Stimulated activated naive CD4-positive, alpha-beta T cell treated with Interleukin-2 at 50 U/mL for 16 hours (primary cell): ENCODE measurements at regions not wholly inside any gene's neighbourhood (a gene's known extent, or its start where the extent isn't known, plus 50 kb on each side); places are given as distances from the start of the nearest gene placed in this dataset.

Experiments
- DNase-seq: peaks from one replicate; lab custom pipeline; 2025; lab: John Stamatoyannopoulos, UW

- DNase-seq: no peak
Measured at GRCh38 chr5:167554564-167555290, 736.7 kb upstream of the WWC1 start.

DNA sequence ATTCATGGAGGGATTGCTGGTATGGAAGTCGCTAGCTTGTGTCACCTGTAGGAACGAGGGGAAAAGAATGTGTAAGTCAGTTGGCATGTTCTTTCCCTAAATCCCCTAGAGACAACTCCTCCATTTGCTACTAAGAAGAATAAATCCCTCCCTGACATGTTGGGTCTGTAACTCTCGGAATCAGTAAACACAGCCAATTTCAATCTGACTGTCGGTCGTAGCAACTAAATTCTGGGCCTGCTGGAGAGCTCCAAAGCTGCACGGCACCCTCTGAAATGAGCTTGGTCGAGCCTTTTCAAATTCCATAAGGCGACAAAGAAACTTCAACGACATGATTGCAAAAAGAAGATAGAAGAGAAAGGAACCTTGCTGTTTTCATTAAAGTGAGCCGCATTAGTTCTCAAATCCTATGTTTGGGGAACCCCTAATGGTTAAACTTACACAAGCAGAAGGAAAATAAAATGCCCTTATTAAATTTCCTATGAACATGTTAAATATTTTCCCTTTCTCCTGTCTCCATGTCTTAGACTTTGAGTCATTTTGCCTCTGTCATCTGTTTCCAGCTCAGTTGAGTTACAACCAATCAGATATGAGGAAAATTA is 735.8 kb upstream of the WWC1 start:
- DNase-seq: no peak

DNA sequence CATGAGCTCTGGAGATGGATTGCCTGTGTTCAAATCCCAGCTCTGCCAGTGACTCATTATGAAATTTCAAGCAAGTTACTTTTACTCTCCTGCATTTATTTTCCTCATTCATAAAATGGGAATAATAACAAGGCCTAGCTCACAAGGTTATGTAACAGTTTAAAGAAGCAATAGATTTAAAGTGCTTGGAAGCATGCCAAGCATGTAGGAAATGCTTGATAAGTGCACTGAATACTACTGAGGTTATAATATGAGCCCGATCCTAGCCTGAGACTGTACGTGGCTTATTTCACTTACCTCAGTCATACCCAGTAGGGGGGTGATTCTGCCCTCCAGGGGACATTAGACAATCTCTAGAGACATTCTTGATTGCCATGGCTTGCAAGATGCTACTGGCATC is 734.1 kb upstream of the WWC1 start:
- DNase-seq: no peak

- no peak for DNase-seq
Measured at GRCh38 chr5:167561796-167562195, 729.6 kb upstream of the WWC1 start.

DNA sequence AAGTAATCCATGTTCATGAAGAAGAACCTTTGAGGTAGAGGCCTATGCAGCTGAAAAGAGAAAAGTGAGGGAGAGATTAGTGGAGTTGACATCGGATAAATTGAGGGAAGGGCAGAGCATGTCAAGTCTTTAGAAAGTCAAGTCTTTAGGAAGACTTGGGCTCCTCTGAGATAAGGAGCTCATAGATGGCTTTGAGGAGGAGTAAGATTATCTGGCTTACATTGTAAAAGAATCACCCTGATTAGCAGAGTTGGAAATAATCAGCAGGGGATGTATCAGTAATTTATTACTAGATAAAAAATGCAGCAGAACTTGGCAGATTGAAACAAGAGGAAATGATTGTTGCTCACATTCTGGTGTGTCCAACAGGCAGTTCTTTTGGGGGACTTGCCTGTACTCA is 727.2 kb upstream of the WWC1 start:
- DNase-seq: no peak

DNA sequence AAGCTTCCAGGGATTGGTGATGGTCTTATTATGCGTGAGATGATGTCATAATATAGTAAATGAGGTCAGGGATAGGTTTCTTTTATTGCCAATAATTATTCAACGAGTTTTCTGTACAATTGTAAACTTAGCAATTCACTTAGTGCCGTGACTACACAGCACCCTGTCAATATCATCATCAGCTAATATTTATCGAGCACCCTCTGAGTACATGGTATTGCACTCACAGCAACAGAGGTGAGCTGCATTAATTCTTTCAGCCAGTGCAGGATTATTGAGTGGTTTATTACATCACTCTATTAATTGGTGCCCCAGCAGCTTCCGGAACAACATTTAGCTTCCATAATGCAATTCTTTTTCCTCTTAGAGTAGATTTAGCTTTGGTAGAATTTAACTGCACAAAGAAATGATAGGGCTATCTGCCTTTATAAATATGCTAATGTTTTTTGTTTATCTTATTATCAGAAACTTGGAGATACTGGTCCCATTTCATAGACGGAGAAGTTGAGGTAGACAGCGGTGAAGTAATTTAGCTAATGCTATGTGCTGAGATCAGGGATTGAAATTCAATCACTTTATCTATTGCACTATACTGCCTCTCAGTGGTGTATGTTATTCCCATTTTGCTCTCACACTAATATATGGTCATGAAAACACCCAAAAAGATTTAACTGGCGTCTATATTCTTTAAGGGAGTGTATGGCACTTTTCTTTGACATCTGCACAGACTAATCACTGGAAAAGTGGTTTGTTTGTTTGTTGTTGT is 726.1 kb upstream of the WWC1 start:
- DNase-seq: no peak

DNA sequence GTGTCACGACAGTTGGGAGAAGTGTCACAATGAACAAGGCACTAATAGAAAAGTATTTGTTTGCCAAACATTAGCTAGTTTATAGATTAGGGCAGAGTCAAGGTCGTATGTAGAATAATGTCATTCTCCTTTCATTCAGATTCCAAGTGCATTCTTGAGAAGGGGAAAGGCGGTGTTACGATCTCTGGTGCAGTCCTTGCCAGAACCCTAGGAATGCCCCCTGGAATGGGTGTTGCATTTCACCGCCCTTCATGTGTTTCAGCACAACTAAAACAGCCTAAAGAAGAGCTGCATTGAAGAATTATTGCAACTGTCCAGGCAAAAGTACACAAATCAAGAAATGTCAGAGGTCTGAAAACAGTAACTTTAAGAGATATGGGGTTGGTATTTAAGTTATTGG is 721.0 kb upstream of the WWC1 start:
- no peak for DNase-seq

DNA sequence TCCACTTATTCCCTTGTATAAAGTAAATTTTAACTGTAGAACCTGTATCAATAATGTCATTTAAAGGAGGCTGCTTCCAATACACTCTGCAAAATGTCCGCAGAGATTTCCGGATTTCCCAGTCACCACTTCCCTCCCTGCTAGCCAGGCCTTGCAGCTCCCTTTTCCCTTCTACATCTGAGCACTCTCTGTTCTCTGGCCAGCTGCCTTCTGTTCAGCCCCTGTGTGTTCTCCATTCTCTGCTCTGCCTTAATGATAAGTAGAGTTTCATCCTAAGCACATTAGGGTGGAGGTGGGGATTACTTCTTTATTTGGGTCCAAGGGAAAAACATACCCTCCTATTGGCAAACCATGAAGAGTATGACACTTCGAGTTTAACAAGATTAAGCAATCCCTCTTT is 719.6 kb upstream of the WWC1 start:
- DNase-seq: no peak

DNA sequence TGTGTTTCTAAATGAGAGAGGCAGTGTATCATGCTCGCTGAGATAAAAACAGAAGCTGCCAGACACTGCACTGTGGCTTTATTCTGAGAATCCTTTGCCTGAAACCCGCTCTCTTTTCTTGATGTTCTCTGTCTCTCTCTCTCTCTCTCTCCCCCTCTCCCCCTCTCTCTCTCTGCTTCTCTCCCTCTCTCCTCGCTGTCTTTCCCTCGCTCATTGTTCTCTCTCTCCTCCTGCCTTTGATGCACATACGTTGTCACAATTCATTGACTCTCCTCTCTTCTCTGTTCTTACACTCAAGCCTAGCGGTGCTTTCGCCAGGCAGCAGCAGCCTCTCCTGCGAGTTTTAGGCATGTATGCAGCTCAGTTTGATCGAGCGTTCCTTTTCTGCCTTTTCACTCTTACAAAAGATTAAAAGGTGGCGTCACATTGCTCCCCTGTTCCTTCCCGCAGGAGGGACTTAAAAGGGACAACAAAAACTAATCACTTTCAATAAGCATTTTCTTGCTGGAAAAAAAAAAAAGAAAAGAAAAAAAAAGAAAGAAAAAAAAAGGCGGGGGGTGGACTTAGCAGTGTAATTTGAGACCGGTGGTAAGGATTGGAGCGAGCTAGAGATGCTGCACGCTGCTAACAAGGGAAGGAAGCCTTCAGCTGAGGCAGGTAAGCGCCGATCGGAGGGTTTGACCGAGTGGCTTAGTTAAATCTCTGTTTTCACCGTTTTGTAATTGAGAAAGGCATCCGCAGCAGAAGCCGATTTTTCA is 717.9 kb upstream of the WWC1 start:
- DNase-seq: no peak

GRCh38 chr5:167574464-167574863 is 717.0 kb upstream of the WWC1 start:
- DNase-seq: no peak

DNA sequence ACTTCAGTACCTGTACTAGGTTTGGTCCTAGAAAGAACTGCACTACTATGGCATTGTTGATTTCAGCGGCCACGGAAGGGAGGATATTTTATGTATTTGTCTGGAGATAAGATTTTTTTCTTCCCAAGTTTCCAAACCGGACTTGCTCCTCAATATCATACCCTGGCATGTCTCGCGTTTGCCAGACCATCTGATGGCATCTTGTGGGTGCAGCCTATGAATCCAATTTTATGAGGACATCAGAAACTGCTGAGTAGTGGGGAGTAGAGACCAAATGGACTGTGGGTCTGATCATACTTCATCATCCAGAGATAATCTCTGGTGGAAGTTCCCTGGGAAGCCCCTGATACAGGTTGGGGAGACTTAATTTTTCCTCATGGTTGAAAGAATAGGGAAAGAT is 716.1 kb upstream of the WWC1 start:
- no peak for DNase-seq

- DNase-seq: no peak
Measured at GRCh38 chr5:167576126-167576525, 715.3 kb upstream of the WWC1 start.

- no peak for DNase-seq
Measured at GRCh38 chr5:167576897-167577296, 714.5 kb upstream of the WWC1 start.

- DNase-seq: no peak
Measured at GRCh38 chr5:167577616-167578015, 713.8 kb upstream of the WWC1 start.

DNA sequence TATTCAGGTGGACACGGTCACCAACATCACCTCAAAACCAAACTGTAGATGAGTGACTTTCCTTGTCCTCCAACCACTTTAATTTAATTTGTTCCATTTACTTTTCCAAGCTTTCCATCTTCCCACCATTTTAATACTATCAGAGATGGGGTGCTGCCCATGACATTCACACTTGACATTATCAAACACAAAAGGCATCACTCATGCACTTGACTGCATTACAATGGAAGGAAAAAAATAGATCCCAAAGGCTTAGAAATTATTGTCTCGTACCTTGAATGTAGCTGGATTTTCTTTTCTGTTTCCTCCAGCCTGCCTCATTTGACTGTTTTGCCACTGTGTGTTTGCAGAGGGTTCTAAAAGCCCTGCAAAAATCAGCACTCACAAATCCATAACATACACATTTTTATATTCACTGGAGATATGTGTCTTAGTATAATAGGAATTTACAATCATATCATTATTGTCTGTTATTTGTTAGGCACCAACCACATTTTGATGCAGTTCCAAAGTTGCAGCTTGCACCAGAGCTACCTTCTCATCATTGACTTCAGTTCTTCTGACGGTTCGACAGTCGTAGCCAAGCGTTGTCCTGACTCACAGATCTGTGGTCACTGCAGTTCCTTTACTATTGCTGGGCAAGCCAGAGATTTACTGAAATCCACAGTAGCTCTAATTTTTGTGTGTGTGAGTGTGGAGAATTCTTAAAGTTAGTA is 712.3 kb upstream of the WWC1 start:
- DNase-seq: no peak

- no peak for DNase-seq
Measured at GRCh38 chr5:167579693-167580055, 711.8 kb upstream of the WWC1 start.

DNA sequence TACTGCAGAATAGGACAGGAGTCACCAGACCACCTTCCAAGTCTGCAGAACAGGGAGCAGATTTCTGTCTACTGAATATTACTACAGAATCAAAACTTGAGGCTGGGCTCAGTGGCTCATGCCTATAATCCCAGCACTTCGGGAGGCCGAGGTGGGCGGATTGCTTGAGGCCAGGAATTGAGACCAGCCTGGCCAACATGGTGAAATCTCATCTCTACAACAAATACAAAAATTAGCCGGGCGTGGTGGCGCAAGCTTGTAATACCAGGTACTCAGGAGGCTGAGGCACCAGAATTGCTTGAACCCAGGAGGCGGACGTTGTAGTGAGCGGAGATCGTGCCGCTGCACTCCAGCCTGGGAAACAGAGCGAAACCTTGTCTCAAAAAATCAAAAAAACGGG is 710.8 kb upstream of the WWC1 start:
- DNase-seq: no peak

GRCh38 chr5:167582283-167582682 is 709.2 kb upstream of the WWC1 start:
- DNase-seq: no peak

DNA sequence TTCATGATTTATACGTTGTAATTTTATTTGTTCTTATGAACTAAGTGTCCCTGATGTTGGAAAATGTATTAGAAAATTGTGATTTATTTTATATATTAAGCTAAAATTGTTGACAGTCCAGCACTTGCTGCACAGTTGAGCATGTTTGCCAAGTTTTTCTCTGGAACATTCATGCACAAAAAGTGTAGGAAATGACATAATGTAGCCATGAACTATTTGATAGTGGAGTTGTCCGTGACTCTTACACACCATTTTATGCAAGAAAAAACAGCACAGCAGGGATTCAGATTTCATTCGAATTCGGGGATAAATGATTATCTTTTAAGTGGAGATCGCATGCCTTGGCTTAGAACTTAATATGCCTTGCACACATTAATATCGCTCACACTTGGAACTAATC is 708.6 kb upstream of the WWC1 start:
- no peak for DNase-seq

DNA sequence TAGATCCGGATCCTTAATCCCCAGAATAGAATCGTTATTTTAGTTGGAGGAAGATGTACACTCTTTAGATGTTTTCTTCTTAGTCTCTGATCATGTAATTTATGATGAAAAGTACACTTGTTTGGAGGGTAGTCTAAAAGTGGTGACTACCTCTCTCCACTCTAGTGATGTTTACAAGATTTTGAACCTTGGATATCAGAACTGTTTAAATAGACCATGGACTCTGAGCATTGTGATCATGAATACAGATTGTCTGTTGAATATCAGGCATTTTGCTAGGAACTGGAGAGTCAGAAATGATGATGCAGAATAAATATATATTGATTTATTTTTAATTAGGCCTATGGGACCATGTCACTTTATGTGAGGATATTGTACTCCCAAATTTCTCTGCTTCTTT is 706.3 kb upstream of the WWC1 start:
- DNase-seq: no peak

DNA sequence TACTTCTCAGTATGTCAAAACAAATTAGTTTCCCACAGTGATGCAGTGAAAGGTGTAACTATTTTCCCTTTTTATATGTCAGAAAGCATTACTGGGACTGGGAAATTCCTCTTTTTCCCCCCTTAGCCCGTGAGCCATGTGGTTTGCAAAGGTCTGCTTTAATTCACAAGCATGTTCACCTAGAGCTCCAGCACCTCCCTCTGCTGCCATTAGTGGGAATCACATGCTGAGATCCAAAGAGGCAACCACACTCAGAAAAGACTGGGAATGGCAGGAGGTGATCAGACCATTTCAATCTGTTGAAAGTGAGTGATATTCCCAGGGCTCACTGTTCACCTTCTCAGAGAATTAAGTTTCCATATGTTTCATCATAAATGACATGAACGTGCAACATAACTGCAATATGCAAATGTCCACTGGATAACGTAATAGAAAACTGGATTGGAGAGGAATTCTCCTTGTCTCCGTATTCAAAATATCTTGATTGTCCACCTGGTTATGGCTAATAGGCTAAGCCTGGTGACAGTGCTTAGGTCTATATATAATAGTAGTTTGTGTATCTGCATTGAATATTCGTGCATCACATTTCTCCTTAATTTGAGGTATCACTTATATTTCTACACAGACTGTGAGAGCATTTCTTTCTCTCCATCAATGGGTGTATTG is 703.5 kb upstream of the WWC1 start:
- DNase-seq: no peak

GRCh38 chr5:167592114-167592513 is 699.3 kb upstream of the WWC1 start:
- no peak for DNase-seq
